Tibial artery (tissue), 4 donors: ENCODE measurements at regions not wholly inside any gene's neighbourhood (a gene's known extent, or its start where the extent isn't known, plus 50 kb on each side); places are given as distances from the start of the nearest gene placed in this dataset.

Experiments used
- DNase-seq, 2 donors: peaks; one replicate each; pipeline ENCODE4 v3.0.0-alpha.2; 2019
- H3K27ac ChIP-seq, 2 donors: fragments of 200-600 bp; sonication (generic) in 1 of 2; 1 replicate in 1 of 2; 2 replicates in 1 of 2; pipeline ENCODE4 v1.5.1; 2018 to 2019; ENCODE audit warnings: mild to moderate bottlenecking in 1 of 2
- H3K27me3 ChIP-seq, 2 donors: fragments of 200-600 bp; sonication (generic) in 1 of 2; one replicate each; pipeline versions ENCODE4 v1.5.1 to v1.6.0; 2016 to 2019
- H3K36me3 ChIP-seq, 3 donors: fragments of 200-600 bp; sonication (generic) in 2 of 3; one replicate each; pipeline ENCODE4 v1.5.1; 2016 to 2019; ENCODE audit warnings: mild to moderate bottlenecking in 2 of 3
- H3K4me1 ChIP-seq, 4 donors: fragments of 200-600 bp; sonication (generic) in 2 of 4; 1 replicate in 3 of 4; 2 replicates in 1 of 4; pipeline ENCODE4 v1.5.1; 2016 to 2019
- H3K4me3 ChIP-seq, 2 donors: fragments of 200-600 bp; sonication (generic) in 1 of 2; 1 replicate in 1 of 2; 2 replicates in 1 of 2; pipeline ENCODE4 v1.5.1; 2018 to 2019; ENCODE audit warnings: mild to moderate bottlenecking in 2 of 2
- H3K9me3 ChIP-seq, 3 donors: fragments of 200-600 bp; sonication (generic) in 1 of 3; one replicate each; pipeline ENCODE4 v1.5.1; 2016 to 2019
- intact Hi-C: fragments of 100-400 bp; cut with DNase I; formaldehyde crosslinking; loops from one replicate; pipeline ENCODE4 v1.15.0; 2023; ENCODE audit warnings: low total_unique reads
- TF ChIP-seq, protein P1 (sequence below), 2 experiments: fragments of 200-600 bp in 1 of 2; fragments of 450-650 bp in 1 of 2; IDR thresholded peaks; one replicate each; pipeline ENCODE4 v1.5.1; 2017 to 2019; ENCODE audit warnings: antibody characterized with exemption in 2 of 2, mild to moderate bottlenecking in 1 of 2, moderate library complexity in 1 of 2

DNA sequence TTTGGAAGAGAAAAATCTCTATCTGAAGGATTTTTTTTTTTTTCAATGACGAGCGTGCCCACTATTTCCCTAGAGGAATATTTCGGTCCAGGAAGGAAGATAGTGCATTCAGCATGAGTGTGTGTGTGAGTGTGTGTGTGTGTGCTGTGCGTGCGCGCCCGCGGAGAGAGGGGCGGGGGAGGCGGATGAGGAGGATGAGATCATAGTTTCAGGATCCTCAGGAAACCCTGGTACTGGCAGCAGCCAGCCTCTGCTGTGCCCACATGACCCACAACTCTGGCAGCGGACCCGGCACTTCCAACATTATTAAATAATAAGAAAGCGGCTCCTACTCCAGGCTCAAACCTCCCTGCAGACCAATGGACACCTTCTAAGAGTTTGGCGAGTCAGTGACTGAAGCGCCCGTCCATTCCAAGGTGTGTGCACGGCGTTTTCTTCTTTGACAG lies 217.0 kb upstream of the DTNA start:
- TF ChIP-seq, protein P1, sequence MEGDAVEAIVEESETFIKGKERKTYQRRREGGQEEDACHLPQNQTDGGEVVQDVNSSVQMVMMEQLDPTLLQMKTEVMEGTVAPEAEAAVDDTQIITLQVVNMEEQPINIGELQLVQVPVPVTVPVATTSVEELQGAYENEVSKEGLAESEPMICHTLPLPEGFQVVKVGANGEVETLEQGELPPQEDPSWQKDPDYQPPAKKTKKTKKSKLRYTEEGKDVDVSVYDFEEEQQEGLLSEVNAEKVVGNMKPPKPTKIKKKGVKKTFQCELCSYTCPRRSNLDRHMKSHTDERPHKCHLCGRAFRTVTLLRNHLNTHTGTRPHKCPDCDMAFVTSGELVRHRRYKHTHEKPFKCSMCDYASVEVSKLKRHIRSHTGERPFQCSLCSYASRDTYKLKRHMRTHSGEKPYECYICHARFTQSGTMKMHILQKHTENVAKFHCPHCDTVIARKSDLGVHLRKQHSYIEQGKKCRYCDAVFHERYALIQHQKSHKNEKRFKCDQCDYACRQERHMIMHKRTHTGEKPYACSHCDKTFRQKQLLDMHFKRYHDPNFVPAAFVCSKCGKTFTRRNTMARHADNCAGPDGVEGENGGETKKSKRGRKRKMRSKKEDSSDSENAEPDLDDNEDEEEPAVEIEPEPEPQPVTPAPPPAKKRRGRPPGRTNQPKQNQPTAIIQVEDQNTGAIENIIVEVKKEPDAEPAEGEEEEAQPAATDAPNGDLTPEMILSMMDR (IDR thresholded peaks at IDR 0.05), result no peak
- peak overlapping the region; percentile 74 to 77 for H3K27ac ChIP-seq

DNA sequence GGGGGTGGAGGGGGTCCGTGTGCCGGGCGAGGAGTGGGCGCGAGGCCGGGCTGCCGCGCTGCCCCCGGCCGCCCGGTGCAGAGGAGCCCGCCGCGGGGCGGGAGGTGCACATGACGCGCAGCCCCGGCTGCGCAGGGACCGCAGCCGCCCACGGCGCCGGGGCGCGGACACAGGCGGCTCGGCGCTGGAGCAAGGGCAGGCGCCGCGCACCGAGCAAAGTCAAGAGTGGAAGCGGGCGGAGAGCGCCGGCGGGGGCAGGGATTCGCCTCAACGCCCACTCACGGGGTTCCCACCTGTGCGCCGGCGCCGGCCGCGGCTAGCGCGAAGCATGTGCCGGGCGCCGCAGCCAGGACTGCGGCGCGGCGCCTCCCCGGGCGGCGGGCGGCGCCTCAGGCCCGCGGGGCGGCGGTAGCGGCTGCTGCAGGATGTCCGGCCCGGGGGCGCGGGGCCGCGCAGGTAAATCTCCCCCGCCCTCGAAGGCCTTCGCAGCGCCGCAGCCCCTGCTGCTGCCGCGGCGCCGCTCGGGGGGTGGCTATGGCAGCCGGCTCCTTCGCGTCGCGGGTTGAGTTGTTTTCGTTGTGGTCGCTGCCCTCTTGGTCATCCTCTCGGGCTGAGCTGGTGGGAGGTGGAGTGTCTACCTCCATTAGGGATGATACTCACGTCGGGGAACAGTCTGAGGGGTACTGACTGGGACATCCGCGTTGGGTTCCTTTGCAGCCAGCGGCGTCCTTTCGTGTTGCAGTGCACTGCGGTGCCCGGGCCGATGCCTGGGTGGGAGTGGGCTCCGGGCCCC lies 216.3 kb upstream of the DTNA start:
- TF ChIP-seq, protein P1 (IDR thresholded peaks at IDR 0.05), result no peak
- peak overlapping the region; percentile 68 to 78 for H3K4me3 ChIP-seq
- no peaks in the 10 kb centered on the region for H3K36me3 ChIP-seq
- peak overlapping the region; percentile 74 to 77 for H3K27ac ChIP-seq
- peak in 1 of 2 donors; percentile 61 for DNase-seq
- no peaks in the 10 kb centered on the region for H3K9me3 ChIP-seq
- H3K27me3 ChIP-seq, result no peaks in the 10 kb centered on the region
- peaks cover 0 to 18% (median 3%) of the 10 kb centered on the region in 4 donors for H3K4me1 ChIP-seq
- intact Hi-C loops, result loop anchor here (10.0 kb wide), 2 partner anchors 101 to 291 kb away; no protein-coding TSS in a partner anchor

More for the DNA sequence above, 217.0 kb upstream of the DTNA start:
- Histone ChIP-seq H3K4me1 (peaks cover 0 to 18% (median 3%) of the 10 kb centered on the region in 4 donors), H3K27me3 (no peaks in the 10 kb centered on the region), H3K9me3 (no peaks in the 10 kb centered on the region), H3K36me3 (no peaks in the 10 kb centered on the region), H3K4me3 (peak overlapping the region; percentile 68 to 78)
- peak; percentile 77 to 92 for DNase-seq
- intact Hi-C loops, result loop anchor here (10.0 kb wide), 2 partner anchors 102 to 292 kb away; no protein-coding TSS in a partner anchor

DNA sequence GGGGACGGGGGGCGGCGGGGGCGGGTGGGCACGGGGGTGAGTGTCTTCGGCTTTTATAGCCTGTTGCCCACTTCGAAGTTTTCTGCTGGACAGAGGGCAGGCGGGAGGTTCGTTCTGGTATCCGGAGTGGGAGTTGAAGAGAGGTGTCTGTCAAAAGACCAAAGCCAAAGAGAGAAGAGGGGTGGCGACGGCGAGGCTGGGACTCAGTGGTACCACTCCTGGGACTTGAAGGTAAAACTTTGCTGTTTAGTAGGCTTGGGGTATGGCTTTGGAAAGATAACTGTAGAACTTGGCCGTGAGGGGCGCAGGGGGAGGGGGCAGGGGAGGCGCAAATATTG lies 215.8 kb upstream of the DTNA start:
- DNase-seq, result peak in 1 of 2 donors; percentile 58
- Histone ChIP-seq H3K9me3 (no peaks in the 10 kb centered on the region), H3K27ac (peak overlapping the region; percentile 74 to 77), H3K4me1 (peaks cover 0 to 18% (median 3%) of the 10 kb centered on the region in 4 donors), H3K27me3 (no peaks in the 10 kb centered on the region), H3K36me3 (no peaks in the 10 kb centered on the region), H3K4me3 (peak overlapping the region; percentile 68 to 78)
- intact Hi-C loops, result loop anchor here (10.0 kb wide), 2 partner anchors 100 to 290 kb away; no protein-coding TSS in a partner anchor
- TF ChIP-seq, protein P1 (IDR thresholded peaks at IDR 0.05), result no peak

DNA sequence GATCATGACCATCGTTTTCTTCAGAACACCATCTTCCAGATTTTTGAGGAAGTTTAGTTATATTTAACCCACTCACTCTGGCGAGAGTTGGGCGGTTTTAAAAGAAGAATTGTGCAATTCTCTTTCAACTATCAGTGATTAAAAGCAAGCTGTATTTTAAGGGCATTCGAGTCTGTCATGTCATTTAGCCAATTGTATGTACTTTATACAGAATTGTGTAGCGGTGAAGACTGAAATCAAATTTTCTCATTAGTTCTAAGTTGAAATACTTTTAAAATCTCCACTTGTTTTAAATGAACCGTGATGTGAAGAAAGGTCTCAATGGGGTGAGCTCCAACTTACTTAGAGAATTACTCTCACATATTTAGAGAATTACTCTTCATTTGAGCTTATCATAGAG lies 214.6 kb upstream of the DTNA start:
- Histone ChIP-seq H3K36me3 (no peaks in the 10 kb centered on the region), H3K4me1 (peaks cover 0 to 18% (median 3%) of the 10 kb centered on the region in 4 donors), H3K27me3 (no peaks in the 10 kb centered on the region), H3K9me3 (peaks cover 0 to 2% (median 0%) of the 10 kb centered on the region in 3 donors), H3K27ac (no peak overlapping the region), H3K4me3 (no peak overlapping the region)
- no peak for DNase-seq
- TF ChIP-seq, protein P1 (IDR thresholded peaks at IDR 0.05), result no peak
- intact Hi-C loops, result loop anchor here (10.0 kb wide), 2 partner anchors 99 to 289 kb away; no protein-coding TSS in a partner anchor

DNA sequence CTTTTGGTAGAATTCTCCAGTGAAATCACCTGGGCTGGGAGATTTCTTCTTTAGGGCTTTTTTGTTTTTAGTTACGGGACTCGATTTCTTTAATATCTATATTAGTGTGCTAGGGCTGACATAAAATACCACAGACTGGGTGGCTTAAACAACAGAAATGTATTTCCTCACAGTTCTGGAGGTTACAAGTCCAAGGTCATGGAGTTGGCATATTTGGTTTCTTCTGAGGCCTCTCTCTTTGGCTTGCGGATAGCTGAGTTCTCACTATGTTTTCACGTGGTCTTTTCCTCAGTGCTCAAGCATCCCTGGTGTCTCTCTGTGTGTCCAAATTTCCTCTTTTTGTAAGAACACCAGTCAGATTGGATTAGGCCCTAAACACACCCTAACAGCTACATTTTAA lies 208.5 kb upstream of the DTNA start:
- Histone ChIP-seq H3K9me3 (peaks cover 0 to 7% (median 0%) of the 10 kb centered on the region in 3 donors), H3K4me1 (no peaks in the 10 kb centered on the region), H3K27ac (no peak overlapping the region), H3K27me3 (no peaks in the 10 kb centered on the region), H3K4me3 (no peak overlapping the region), H3K36me3 (no peaks in the 10 kb centered on the region)
- DNase-seq, result no peak
- intact Hi-C loops, result no loop called here
- TF ChIP-seq, protein P1 (IDR thresholded peaks at IDR 0.05), result no peak
